ENCODE measurements at regions not wholly inside any gene's neighbourhood (a gene's known extent, or its start where the extent isn't known, plus 50 kb on each side); places are given as distances from the start of the nearest gene placed in this dataset.
A peak's percentile ranks its signal among the peaks of the same experiment; 100 is the strongest.
"Not testable (repeated sequence)": the region's sequence is repeated elsewhere in the genome, so short reads cannot be mapped to it uniquely, and the experiment has no call there.

- no peaks in the 10 kb centered on the region for H3K27me3 Mint-ChIP-seq
- no peak overlapping the region for H3K27ac ChIP-seq (ENCODE audit: insufficient read depth, low read length, poor library complexity, severe bottlenecking)
- peaks cover 17% of the 10 kb centered on the region for H3K4me1 ChIP-seq (ENCODE audit: control insufficient read depth, insufficient read depth, low read length, poor library complexity, severe bottlenecking)
- no peaks in the 10 kb centered on the region for H3K9me3 ChIP-seq (ENCODE audit: control insufficient read depth in 2 of 2, low read length in 2 of 2)
- H3K9me3 Mint-ChIP-seq = no peaks in the 10 kb centered on the region
- peaks cover 7 to 70% (median 31%) of the 10 kb centered on the region in 4 donors for H3K4me1 Mint-ChIP-seq
- H3K4me3 Mint-ChIP-seq = no peak overlapping the region
- H3K27me3 ChIP-seq (ENCODE audit: control insufficient read depth, insufficient read depth, low read length) = no peaks in the 10 kb centered on the region
- ATAC-seq (ENCODE audit: low read depth in 2 of 2) (no peak), DNase-seq (no peak)
- H3K27ac Mint-ChIP-seq = peak overlapping the region in 2 of 3 donors; percentile 78 to 83
- H3K36me3 ChIP-seq (ENCODE audit: control insufficient read depth, insufficient read depth, low read length) = no peaks in the 10 kb centered on the region
- H3K4me3 ChIP-seq (ENCODE audit: low read depth, low read length) = no peak overlapping the region
- H3K36me3 Mint-ChIP-seq = no peaks in the 10 kb centered on the region
Observed at GRCh38 chr12:47409310-47409987, 296.4 kb downstream of the RPAP3 start.

GRCh38 chr12:47408171-47408871, 297.5 kb downstream of the RPAP3 start:
- Histone ChIP-seq H3K4me1 (ENCODE audit: control insufficient read depth, insufficient read depth, low read length, poor library complexity, severe bottlenecking) (peaks cover 17% of the 10 kb centered on the region), H3K36me3 (ENCODE audit: control insufficient read depth, insufficient read depth, low read length) (no peaks in the 10 kb centered on the region), H3K9me3 (ENCODE audit: control insufficient read depth in 2 of 2, low read length in 2 of 2) (no peaks in the 10 kb centered on the region), H3K4me3 (ENCODE audit: low read depth, low read length) (peak overlapping the region; percentile 21), H3K27ac (ENCODE audit: insufficient read depth, low read length, poor library complexity, severe bottlenecking) (no peak overlapping the region), H3K27me3 (ENCODE audit: control insufficient read depth, insufficient read depth, low read length) (no peaks in the 10 kb centered on the region)
- Mint-ChIP-seq H3K36me3 (no peaks in the 10 kb centered on the region), H3K27ac (peak overlapping the region; percentile 5 to 85 (median 78)), H3K27me3 (no peaks in the 10 kb centered on the region), H3K4me1 (peaks cover 7 to 69% (median 32%) of the 10 kb centered on the region in 4 donors), H3K4me3 (peak overlapping the region in 1 of 4 donors; percentile 18), H3K9me3 (no peaks in the 10 kb centered on the region)
- peak; percentile 56 to 65 for ATAC-seq (ENCODE audit: low read depth in 2 of 2)
- DNase-seq = peak in 2 of 3 donors; percentile 42 to 73

- Histone ChIP-seq H3K27ac (ENCODE audit: insufficient read depth, low read length, poor library complexity, severe bottlenecking) (no peak overlapping the region), H3K4me3 (ENCODE audit: low read depth, low read length) (peak overlapping the region; percentile 21), H3K36me3 (ENCODE audit: control insufficient read depth, insufficient read depth, low read length) (no peaks in the 10 kb centered on the region), H3K27me3 (ENCODE audit: control insufficient read depth, insufficient read depth, low read length) (no peaks in the 10 kb centered on the region), H3K4me1 (ENCODE audit: control insufficient read depth, insufficient read depth, low read length, poor library complexity, severe bottlenecking) (peaks cover 14% of the 10 kb centered on the region), H3K9me3 (ENCODE audit: control insufficient read depth in 2 of 2, low read length in 2 of 2) (no peaks in the 10 kb centered on the region)
- Mint-ChIP-seq H3K36me3 (no peaks in the 10 kb centered on the region), H3K9me3 (no peaks in the 10 kb centered on the region), H3K27ac (peak overlapping the region in 1 of 3 donors; percentile 41), H3K27me3 (no peaks in the 10 kb centered on the region), H3K4me1 (peaks cover 10 to 69% (median 33%) of the 10 kb centered on the region in 4 donors), H3K4me3 (no peak overlapping the region)
- ATAC-seq (ENCODE audit: low read depth in 2 of 2) = no peak
- DNase-seq = no peak
Observed at GRCh38 chr12:47407463-47408129, 298.2 kb downstream of the RPAP3 start.

- peaks cover 13 to 40% (median 26%) of the 10 kb centered on the region in 4 donors for H3K4me1 Mint-ChIP-seq
- Histone ChIP-seq H3K9me3 (ENCODE audit: control insufficient read depth in 2 of 2, low read length in 2 of 2) (no peaks in the 10 kb centered on the region), H3K27ac (ENCODE audit: insufficient read depth, low read length, poor library complexity, severe bottlenecking) (no peak overlapping the region), H3K4me1 (ENCODE audit: control insufficient read depth, insufficient read depth, low read length, poor library complexity, severe bottlenecking) (peaks cover 14% of the 10 kb centered on the region), H3K36me3 (ENCODE audit: control insufficient read depth, insufficient read depth, low read length) (no peaks in the 10 kb centered on the region), H3K4me3 (ENCODE audit: low read depth, low read length) (no peak overlapping the region), H3K27me3 (ENCODE audit: control insufficient read depth, insufficient read depth, low read length) (no peaks in the 10 kb centered on the region)
- H3K4me3 Mint-ChIP-seq = no peak overlapping the region
- no peaks in the 10 kb centered on the region for H3K27me3 Mint-ChIP-seq
- no peak for DNase-seq
- peaks cover 0 to 4% (median 0%) of the 10 kb centered on the region in 7 donors for H3K9me3 Mint-ChIP-seq
- ATAC-seq (ENCODE audit: low read depth in 2 of 2) = no peak
- peak overlapping the region in 1 of 3 donors; percentile 11 for H3K27ac Mint-ChIP-seq
- no peaks in the 10 kb centered on the region for H3K36me3 Mint-ChIP-seq
Observed at GRCh38 chr12:47403681-47404080, 302.1 kb downstream of the RPAP3 start.

GRCh38 chr12:47401196-47401595, 304.6 kb downstream of the RPAP3 start:
- H3K36me3 Mint-ChIP-seq; H3K4me3 ChIP-seq (ENCODE audit: low read depth, low read length); H3K27me3 ChIP-seq (ENCODE audit: control insufficient read depth, insufficient read depth, low read length); ATAC-seq (ENCODE audit: low read depth in 2 of 2); H3K4me3 Mint-ChIP-seq; H3K36me3 ChIP-seq (ENCODE audit: control insufficient read depth, insufficient read depth, low read length); H3K9me3 ChIP-seq (ENCODE audit: control insufficient read depth in 2 of 2, low read length in 2 of 2); DNase-seq; H3K27me3 Mint-ChIP-seq; H3K27ac ChIP-seq (ENCODE audit: insufficient read depth, low read length, poor library complexity, severe bottlenecking): not testable (repeated sequence)
- H3K4me1 ChIP-seq (ENCODE audit: control insufficient read depth, insufficient read depth, low read length, poor library complexity, severe bottlenecking) = peaks cover 14% of the 10 kb centered on the region
- H3K4me1 Mint-ChIP-seq = peaks cover 16 to 40% (median 31%) of the 10 kb centered on the region in 4 donors
- H3K9me3 Mint-ChIP-seq = peaks cover 0 to 18% (median 4%) of the 10 kb centered on the region in 7 donors
- peak overlapping the region in 1 of 3 donors; percentile 86 for H3K27ac Mint-ChIP-seq

GRCh38 chr12:47400266-47400665, 305.6 kb downstream of the RPAP3 start:
- no peaks in the 10 kb centered on the region for H3K27me3 ChIP-seq (ENCODE audit: control insufficient read depth, insufficient read depth, low read length)
- no peak overlapping the region for H3K27ac ChIP-seq (ENCODE audit: insufficient read depth, low read length, poor library complexity, severe bottlenecking)
- no peak overlapping the region for H3K27ac Mint-ChIP-seq
- no peak for DNase-seq
- no peak for ATAC-seq (ENCODE audit: low read depth in 2 of 2)
- H3K27me3 Mint-ChIP-seq = no peaks in the 10 kb centered on the region
- H3K4me1 ChIP-seq (ENCODE audit: control insufficient read depth, insufficient read depth, low read length, poor library complexity, severe bottlenecking) = peaks cover 14% of the 10 kb centered on the region
- H3K4me1 Mint-ChIP-seq = peaks cover 18 to 41% (median 33%) of the 10 kb centered on the region in 4 donors
- H3K4me3 ChIP-seq (ENCODE audit: low read depth, low read length) = no peak overlapping the region
- peaks cover 4 to 10% of the 10 kb centered on the region in 2 experiments for H3K9me3 ChIP-seq (ENCODE audit: control insufficient read depth in 2 of 2, low read length in 2 of 2)
- no peaks in the 10 kb centered on the region for H3K36me3 ChIP-seq (ENCODE audit: control insufficient read depth, insufficient read depth, low read length)
- no peak overlapping the region for H3K4me3 Mint-ChIP-seq
- peaks cover 0 to 21% (median 5%) of the 10 kb centered on the region in 7 donors for H3K9me3 Mint-ChIP-seq
- H3K36me3 Mint-ChIP-seq = peaks cover 4% of the 10 kb centered on the region

- peak; percentile 78 to 87 for ATAC-seq (ENCODE audit: low read depth in 2 of 2)
- H3K9me3 Mint-ChIP-seq = peaks cover 0 to 21% (median 5%) of the 10 kb centered on the region in 7 donors
- H3K36me3 Mint-ChIP-seq = peaks cover 4% of the 10 kb centered on the region
- H3K4me1 ChIP-seq (ENCODE audit: control insufficient read depth, insufficient read depth, low read length, poor library complexity, severe bottlenecking) = peaks cover 34% of the 10 kb centered on the region
- H3K4me3 Mint-ChIP-seq = peak overlapping the region in 3 of 4 donors; percentile 4 to 79 (median 75)
- H3K27ac ChIP-seq (ENCODE audit: insufficient read depth, low read length, poor library complexity, severe bottlenecking) = peak overlapping the region; percentile 34
- peaks cover 33 to 53% (median 44%) of the 10 kb centered on the region in 4 donors for H3K4me1 Mint-ChIP-seq
- peak in 2 of 3 donors; percentile 63 to 75 for DNase-seq
- H3K9me3 ChIP-seq (ENCODE audit: control insufficient read depth in 2 of 2, low read length in 2 of 2) = peaks cover 4 to 10% of the 10 kb centered on the region in 2 experiments
- H3K4me3 ChIP-seq (ENCODE audit: low read depth, low read length) = peak overlapping the region; percentile 38
- peak overlapping the region in 1 of 3 donors; percentile 90 for H3K27ac Mint-ChIP-seq
- H3K27me3 ChIP-seq (ENCODE audit: control insufficient read depth, insufficient read depth, low read length) = no peaks in the 10 kb centered on the region
- H3K27me3 Mint-ChIP-seq = no peaks in the 10 kb centered on the region
- H3K36me3 ChIP-seq (ENCODE audit: control insufficient read depth, insufficient read depth, low read length) = no peaks in the 10 kb centered on the region
Observed at GRCh38 chr12:47397664-47398281, 308.1 kb downstream of the RPAP3 start.
